NCI-H82 (cell line): ENCODE measurements at regions not wholly inside any gene's neighbourhood (a gene's known extent, or its start where the extent isn't known, plus 50 kb on each side); places are given as distances from the start of the nearest gene placed in this dataset.
"Not testable (repeated sequence)": the region's sequence is repeated elsewhere in the genome, so short reads cannot be mapped to it uniquely, and the experiment has no call there.

ENCODE experiments used
- DNase-seq: peaks from one replicate; lab custom pipeline; 2025; lab: John Stamatoyannopoulos, UW

GRCh38 chr3:78426454-78426853 is 1341.3 kb downstream of the ROBO1 start:
- DNase-seq = no peak

GRCh38 chr3:78427303-78427702 is 1340.5 kb downstream of the ROBO1 start:
- no peak for DNase-seq

DNA sequence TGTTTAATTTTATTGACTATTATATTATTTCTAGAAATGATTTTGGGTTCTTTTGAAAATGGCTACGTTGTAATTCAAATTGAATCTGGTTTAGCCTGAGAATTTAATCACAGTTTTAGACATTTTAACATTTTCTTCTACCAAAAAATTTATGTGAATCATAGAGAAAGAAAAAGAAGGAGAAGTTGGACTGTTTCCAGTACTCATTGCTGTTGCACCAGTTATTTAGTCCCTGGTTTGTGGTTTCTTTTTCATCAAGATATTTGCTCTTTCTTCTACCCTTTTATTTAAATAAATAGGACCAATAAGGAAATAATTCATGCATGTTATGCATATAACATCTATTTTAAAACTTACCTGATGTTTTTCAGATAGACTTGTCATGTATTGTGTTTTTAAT is 1337.1 kb downstream of the ROBO1 start:
- DNase-seq = no peak

GRCh38 chr3:78434801-78435200 is 1333.0 kb downstream of the ROBO1 start:
- DNase-seq = no peak

GRCh38 chr3:78455166-78455565 is 1312.6 kb downstream of the ROBO1 start:
- DNase-seq = no peak

DNA sequence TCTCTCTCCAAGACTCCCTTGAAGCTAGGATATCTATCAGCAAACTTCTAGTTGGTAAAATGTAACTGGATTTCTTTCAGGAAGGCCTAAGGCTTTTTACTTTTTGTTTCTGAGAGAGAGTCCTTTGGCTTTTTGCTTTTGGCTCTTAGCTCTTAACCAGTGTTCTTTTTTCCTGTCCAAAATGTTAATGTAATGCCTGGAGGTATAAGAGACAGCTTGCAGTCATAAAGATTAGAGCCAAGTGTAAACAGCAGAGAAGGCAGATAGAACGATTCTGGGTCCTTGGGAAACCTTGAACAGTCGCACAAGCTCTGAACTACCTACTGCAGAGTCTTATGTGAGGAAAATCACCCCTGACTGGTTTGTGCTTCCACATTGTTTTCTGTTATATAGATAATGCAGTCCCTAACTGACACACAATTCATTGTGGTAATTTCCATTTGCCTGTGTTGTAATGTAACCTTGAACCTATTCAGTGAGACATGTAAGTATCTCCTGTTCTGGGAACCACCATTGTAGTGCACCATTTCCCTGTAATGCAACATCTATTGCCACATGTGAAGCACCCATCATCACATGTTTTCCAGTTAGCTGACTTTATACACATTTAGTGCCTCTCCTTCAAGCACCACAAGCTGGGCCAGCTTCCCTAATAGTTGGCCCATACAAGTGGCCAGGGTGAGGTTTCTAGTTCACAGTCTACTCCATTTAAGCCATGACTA is 1311.9 kb downstream of the ROBO1 start:
- no peak for DNase-seq

DNA sequence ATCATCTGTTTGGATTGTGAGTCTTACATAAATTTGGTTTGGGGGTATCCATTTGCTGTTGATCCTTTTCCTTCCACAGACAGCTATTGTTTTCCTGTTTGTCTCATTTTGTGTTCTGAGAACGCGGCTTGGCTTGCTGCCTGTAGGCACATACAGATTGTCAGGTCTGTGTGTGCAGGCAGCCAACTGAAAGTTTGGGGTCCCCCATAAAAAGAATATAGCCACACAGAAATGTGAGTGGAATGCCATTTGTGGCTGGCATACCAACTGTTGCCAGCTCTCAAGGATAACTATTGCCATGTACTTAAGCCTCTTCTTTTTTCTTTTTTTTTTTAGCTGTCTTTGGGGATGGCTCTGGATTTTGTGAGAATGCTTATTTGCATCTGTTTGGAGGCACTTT is 1308.0 kb downstream of the ROBO1 start:
- no peak for DNase-seq

- no peak for DNase-seq
Observed at GRCh38 chr3:78462021-78462420, 1305.8 kb downstream of the ROBO1 start.

DNA sequence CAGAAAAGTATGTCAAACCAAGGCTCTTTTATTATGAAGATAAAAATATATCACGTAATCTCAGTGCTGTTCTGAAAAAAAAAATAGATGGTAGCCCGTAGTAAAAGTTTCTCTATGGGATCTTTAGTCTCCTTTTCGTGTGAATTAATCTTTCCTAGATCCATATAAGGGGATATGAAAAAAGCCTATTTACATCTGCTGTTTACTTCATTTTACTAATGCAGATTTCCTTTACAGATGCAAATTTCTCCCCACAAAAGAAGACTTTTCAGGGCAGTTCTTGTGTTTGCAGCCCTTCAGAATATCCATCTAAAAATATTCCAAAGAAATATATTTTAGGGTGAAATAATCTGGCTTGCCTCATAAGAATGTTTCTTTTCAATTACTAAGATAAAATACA is 1291.7 kb downstream of the ROBO1 start:
- DNase-seq = no peak

GRCh38 chr3:78481050-78481449 is 1286.7 kb downstream of the ROBO1 start:
- DNase-seq = no peak

DNA sequence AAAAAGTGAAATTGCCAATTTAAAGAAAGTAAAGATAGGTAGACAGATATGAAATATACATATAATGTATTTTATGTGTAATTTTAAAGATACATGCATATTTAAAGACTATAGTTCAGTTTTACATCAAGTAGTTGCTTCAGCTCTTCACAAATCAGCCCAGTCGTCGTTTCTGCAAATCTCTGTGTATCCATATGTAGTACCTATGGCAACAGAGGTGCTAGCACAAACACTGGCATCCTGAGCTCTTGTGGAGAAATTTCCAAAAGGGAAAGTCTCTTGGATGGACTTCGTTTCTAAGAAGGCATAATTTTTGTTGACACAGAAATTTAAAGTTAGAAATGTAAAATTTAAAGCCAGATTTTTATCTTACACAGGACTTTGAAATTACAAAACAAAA is 1284.7 kb downstream of the ROBO1 start:
- DNase-seq = peak; percentile 0

DNA sequence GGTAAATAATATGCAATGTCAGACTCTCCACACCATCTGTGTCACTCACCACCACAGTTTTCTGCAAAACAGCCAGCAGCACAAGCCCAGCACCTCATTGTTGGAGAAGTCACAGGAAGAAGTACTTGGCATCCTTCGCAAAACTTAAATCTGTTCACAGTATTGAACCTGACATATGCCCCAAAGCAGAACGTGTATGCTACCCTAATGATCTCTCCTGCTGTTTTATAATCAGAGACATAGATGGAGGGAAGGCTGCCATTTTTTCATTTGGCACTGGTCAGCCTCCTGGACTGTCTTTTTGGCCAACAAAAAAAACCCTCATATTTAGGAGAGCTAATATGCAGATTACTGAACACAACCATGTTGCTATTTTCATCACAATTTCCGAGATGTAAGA is 1272.9 kb downstream of the ROBO1 start:
- no peak for DNase-seq

- no peak for DNase-seq
Observed at GRCh38 chr3:78495301-78495700, 1272.5 kb downstream of the ROBO1 start.

GRCh38 chr3:78496501-78496900 is 1271.3 kb downstream of the ROBO1 start:
- DNase-seq = no peak

DNA sequence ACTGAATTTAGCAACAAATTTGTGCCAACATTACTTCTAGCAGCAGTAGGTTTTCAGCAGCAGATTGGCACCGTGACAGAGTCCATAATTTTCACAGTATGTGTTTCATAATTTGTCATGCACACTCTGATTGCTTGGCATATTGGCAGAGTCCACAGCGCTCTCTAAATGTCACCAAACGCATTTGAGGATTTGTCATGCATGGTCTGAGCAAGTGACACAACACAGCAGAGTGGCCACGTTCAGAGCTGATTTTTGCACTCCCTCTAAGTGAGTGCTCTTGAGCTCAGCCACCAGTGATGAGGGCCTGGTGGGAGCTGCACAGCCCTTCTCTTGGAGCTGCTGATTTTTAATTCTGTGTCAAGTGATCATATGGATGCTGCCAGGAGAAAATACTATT is 1270.8 kb downstream of the ROBO1 start:
- DNase-seq = no peak

- DNase-seq = no peak
Observed at GRCh38 chr3:78497767-78498166, 1270.0 kb downstream of the ROBO1 start.

GRCh38 chr3:78506061-78506460 is 1261.7 kb downstream of the ROBO1 start:
- DNase-seq = no peak

GRCh38 chr3:78506581-78507195 is 1261.1 kb downstream of the ROBO1 start:
- DNase-seq = no peak

GRCh38 chr3:78507196-78507984 is 1260.4 kb downstream of the ROBO1 start:
- no peak for DNase-seq

DNA sequence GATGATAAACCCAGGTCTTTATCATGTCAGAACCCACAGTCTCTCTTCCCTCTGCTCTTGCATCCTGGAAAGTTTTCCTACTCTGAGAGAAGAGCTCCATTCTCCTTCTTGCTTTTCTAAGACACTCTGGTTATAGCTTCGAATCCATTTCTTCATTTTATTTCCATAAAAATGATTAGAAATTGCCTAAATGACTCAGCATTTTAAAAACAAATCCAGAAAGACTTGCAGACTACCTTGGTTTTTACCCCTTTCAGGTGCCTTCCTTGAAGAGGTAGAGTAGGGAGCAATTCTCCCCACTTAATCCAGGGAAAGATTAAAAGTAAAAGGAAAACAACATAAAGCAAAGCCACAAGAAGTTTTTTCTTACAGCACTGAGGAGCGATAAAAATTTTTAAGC is 1256.0 kb downstream of the ROBO1 start:
- no peak for DNase-seq

DNA sequence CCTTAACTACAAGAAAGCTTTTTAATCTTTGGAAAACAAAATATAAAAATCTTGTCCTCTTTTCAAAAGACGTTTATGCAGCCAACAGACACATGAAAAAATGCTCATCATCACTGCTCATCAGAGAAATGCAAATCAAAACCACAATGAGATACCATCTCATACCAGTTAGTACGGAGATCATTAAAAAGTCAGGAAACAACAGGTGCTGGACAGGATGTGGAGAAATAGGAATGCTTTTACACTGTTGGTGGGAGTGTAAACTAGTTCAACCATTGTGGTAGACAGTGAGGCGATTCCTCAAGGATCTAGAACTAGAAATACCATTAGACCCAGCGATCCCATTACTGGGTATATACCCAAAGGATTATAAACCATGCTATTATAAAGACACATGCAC is 1255.0 kb downstream of the ROBO1 start:
- not testable (repeated sequence) for DNase-seq

GRCh38 chr3:78516437-78516836 is 1251.4 kb downstream of the ROBO1 start:
- no peak for DNase-seq

GRCh38 chr3:78516937-78517336 is 1250.9 kb downstream of the ROBO1 start:
- DNase-seq = no peak
